BE2C (cell line): ENCODE measurements at regions not wholly inside any gene's neighbourhood (a gene's known extent, or its start where the extent isn't known, plus 50 kb on each side); places are given as distances from the start of the nearest gene placed in this dataset.

ENCODE experiments used
- DNase-seq: peaks from one replicate; pipeline ENCODE4 v3.0.0-alpha.2; 2020
- H3K27me3 ChIP-seq: fragments of 250-450 bp; sonication (Bioruptor Pico); 2 replicates; pipeline ENCODE4 v1.5.1; 2020; ENCODE audit warnings: mild to moderate bottlenecking
- H3K36me3 ChIP-seq: fragments of 250-450 bp; sonication (Bioruptor Pico); 2 replicates; pipeline ENCODE4 v1.5.1; 2020; ENCODE audit warnings: mild to moderate bottlenecking
- H3K4me1 ChIP-seq: fragments of 250-450 bp; sonication (Bioruptor Pico); 2 replicates; pipeline ENCODE4 v1.5.1; 2020
- H3K4me3 ChIP-seq: 2 replicates; pipeline ENCODE4 v1.5.1; 2011; ENCODE audit warnings: low read depth, low read length
- H3K9me3 ChIP-seq: fragments of 250-450 bp; sonication (Bioruptor Pico); 2 replicates; pipeline ENCODE4 v1.5.1; 2020
- TF ChIP-seq, protein P1 (sequence below): IDR thresholded peaks from 2 replicates; pipeline ENCODE4 v1.5.1; 2012; ENCODE audit warnings: mild to moderate bottlenecking, low read depth, low read length

DNA sequence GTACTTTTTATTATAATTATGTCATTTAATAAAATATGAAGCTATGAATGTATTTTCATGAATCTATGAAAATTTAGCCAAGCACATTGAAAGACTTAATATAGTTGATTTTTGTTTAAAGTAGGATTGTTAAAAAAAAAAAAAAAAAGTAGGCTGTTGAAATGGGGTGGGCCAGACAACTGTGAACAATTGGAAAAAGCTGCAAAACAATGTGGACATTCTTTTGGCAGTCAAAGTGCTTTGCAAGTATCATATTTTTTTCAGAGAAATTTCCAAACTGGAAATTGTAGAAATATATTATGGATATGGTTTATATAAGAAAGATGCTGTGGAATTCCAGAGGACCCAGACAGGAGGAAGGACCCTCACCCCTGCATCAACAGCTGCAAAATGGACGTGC lies 82.1 kb downstream of the ETAA1 start:
- TF ChIP-seq, protein P1, sequence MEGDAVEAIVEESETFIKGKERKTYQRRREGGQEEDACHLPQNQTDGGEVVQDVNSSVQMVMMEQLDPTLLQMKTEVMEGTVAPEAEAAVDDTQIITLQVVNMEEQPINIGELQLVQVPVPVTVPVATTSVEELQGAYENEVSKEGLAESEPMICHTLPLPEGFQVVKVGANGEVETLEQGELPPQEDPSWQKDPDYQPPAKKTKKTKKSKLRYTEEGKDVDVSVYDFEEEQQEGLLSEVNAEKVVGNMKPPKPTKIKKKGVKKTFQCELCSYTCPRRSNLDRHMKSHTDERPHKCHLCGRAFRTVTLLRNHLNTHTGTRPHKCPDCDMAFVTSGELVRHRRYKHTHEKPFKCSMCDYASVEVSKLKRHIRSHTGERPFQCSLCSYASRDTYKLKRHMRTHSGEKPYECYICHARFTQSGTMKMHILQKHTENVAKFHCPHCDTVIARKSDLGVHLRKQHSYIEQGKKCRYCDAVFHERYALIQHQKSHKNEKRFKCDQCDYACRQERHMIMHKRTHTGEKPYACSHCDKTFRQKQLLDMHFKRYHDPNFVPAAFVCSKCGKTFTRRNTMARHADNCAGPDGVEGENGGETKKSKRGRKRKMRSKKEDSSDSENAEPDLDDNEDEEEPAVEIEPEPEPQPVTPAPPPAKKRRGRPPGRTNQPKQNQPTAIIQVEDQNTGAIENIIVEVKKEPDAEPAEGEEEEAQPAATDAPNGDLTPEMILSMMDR = no peak
- no peaks in the 10 kb centered on the region for H3K4me1 ChIP-seq
- H3K4me3 ChIP-seq = no peak overlapping the region
- H3K27me3 ChIP-seq = no peaks in the 10 kb centered on the region
- no peaks in the 10 kb centered on the region for H3K36me3 ChIP-seq
- no peaks in the 10 kb centered on the region for H3K9me3 ChIP-seq
- DNase-seq = no peak

DNA sequence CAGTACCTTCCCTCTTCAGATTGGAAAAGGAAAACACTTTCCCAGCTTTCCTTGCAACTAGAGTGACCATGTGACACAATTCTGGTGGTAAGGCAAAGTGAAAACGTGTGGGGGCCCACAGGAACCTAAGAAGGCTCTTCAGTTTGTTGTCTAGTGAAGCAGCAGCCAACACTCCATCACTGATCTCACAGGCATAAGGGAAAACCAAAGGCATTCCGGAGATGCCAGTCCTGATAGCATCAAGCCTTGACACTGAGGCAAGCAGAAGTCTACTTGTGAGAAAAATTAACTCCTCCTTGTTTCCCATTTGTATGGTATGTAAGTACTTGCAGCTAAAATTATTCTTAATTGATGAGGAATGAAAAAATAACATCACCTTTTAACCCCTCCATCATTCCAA lies 88.3 kb downstream of the ETAA1 start:
- no peak for DNase-seq
- no peaks in the 10 kb centered on the region for H3K36me3 ChIP-seq
- TF ChIP-seq, protein P1 = no peak
- H3K9me3 ChIP-seq = no peaks in the 10 kb centered on the region
- H3K4me3 ChIP-seq = no peak overlapping the region
- H3K27me3 ChIP-seq = no peaks in the 10 kb centered on the region
- H3K4me1 ChIP-seq = no peaks in the 10 kb centered on the region

DNA sequence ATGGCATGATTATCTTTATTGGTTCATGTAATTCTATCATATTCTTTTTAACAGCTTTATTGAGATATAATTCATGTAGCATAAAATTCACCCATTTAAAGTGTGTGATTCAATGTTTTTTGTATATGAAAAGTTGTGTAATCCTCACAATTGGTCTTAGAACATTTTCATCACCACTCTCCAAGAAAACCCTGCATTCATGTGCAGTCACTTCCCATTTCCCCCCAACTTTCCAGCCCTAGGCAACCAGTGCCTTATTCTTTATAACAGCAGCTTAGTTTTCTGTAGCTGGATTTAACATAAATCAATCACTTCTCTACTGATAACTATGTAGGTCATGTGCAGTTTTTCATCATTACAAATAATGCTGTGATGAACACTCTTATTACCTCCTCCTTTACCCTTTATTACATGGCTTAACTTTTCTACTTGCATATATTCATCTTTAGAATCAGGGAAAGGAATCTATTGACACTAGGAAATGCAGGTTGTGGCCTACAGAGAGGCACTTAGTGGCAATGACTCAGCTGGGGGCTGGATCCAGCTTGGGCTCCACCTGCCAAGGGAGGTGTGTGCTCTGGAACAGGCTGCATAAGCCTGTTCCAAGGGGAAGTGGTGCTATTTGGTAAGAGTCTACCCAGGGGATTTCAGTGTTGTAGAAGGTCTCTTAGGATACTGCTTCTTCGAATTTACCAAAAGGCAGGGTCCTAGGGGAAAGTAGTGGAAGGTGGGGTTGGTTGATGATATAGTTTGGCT lies 89.1 kb downstream of the ETAA1 start:
- Histone ChIP-seq H3K9me3 (no peaks in the 10 kb centered on the region), H3K4me1 (no peaks in the 10 kb centered on the region), H3K36me3 (no peaks in the 10 kb centered on the region), H3K27me3 (no peaks in the 10 kb centered on the region), H3K4me3 (no peak overlapping the region)
- peak; percentile 6 for DNase-seq
- TF ChIP-seq, protein P1 = no peak

DNA sequence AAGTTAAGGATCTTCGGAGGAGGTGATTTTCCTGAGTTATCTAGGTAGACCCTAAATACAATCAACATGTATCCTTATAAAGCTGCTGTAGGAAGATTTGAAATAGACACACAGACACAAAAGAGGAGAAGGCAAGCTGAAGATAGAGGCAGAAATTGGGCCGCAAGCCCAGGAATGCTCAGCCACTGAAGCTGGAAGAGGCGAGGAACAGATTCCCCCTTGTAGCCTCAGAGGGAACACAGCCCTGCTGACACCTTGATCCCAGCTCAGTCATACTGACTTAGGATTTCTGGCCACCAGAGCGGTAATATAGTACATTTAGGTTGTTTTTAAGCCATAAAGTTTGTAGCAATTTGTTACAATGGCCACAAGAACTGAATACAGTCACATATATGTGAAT lies 90.9 kb downstream of the ETAA1 start:
- Histone ChIP-seq H3K4me1 (no peaks in the 10 kb centered on the region), H3K36me3 (no peaks in the 10 kb centered on the region), H3K4me3 (no peak overlapping the region), H3K27me3 (no peaks in the 10 kb centered on the region), H3K9me3 (no peaks in the 10 kb centered on the region)
- DNase-seq = no peak
- TF ChIP-seq, protein P1 = no peak

DNA sequence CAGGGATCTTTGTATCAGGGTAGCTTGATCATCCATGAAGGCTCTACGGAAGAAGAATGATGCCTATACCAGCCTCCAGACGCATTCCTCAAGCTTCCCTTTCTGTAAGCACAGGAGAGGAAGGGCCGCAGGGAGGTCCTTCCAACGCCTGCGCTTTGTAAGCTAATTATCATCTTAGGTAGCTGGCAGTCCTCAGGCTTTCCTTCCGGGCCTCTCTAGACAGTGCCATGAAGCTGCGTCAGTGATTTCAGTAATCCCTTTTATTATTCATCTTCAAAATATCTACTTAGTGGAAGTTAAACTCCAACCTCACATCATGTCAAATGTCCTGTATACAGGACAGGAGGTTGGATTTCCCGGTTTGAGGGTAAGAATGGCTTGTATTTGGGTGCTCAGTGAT lies 92.3 kb downstream of the ETAA1 start:
- no peak overlapping the region for H3K4me3 ChIP-seq

DNA sequence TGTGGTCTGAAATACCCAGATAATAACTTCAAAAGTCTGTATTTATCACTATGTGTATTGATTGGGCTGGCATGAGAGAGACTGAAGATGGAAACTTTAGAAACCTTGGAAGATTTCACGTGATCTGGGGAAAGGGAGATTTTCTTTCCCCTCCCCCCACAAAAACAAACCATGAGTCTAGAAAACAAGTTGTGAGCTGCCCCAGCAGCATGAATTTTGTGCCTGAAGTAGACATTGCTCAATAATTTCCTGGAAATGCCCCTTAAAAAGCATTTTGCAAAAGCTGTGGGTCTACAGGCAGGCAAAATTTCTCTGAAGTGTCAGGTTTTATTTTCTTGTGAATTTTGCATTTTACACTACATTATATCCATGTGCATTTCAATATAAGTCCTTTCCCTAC lies 101.8 kb downstream of the ETAA1 start:
- no peak for DNase-seq
- Histone ChIP-seq H3K27me3 (no peaks in the 10 kb centered on the region), H3K4me3 (no peak overlapping the region), H3K4me1 (no peaks in the 10 kb centered on the region), H3K36me3 (no peaks in the 10 kb centered on the region), H3K9me3 (no peaks in the 10 kb centered on the region)
- TF ChIP-seq, protein P1 = no peak

More for the DNA sequence above, 92.3 kb downstream of the ETAA1 start:
- H3K9me3 ChIP-seq = no peaks in the 10 kb centered on the region
- H3K27me3 ChIP-seq = no peaks in the 10 kb centered on the region
- no peaks in the 10 kb centered on the region for H3K4me1 ChIP-seq
- TF ChIP-seq, protein P1 = no peak
- H3K36me3 ChIP-seq = no peaks in the 10 kb centered on the region
- DNase-seq = no peak
